H1 (cell line): ENCODE measurements at regions not wholly inside any gene's neighbourhood (a gene's known extent, or its start where the extent isn't known, plus 50 kb on each side); places are given as distances from the start of the nearest gene placed in this dataset.

ENCODE experiments used
- CTCF ChIA-PET: fragments of 300-600 bp; sonication (Branson Sonifier 250); formaldehyde crosslinking; loops from one replicate; lab custom pipeline; 2021; ENCODE audit not compliant: partially characterized antibody; lab: Charles Lee
- POLR2A ChIA-PET: fragments of 300-600 bp; sonication (Branson Sonifier 250); formaldehyde crosslinking; loops from one replicate; lab custom pipeline; 2021; ENCODE audit warnings: inconsistent platforms; ENCODE audit not compliant: partially characterized antibody; lab: Charles Lee
- DNase-seq, 2 experiments: peaks; one replicate each; pipeline versions ENCODE4 v3.0.0 to v3.0.0-alpha.2; 2010 to 2022; ENCODE audit warnings: low spot score in 2 of 2, low read depth in 1 of 2, mixed read lengths in 1 of 2
- FAIRE-seq: peaks from 2 replicates; lab custom pipeline; 2011; peaks lifted over from hg19 to GRCh38; lab: Jason Lieb, UNC
- H2AFZ ChIP-seq: 2 replicates; pipeline ENCODE4 v1.8.1; 2012; ENCODE audit warnings: low read length, inconsistent platforms
- H2AK5ac ChIP-seq: 2 replicates; pipeline ENCODE4 v1.6.1; 2013; ENCODE audit warnings: low read depth, low read length
- H2BK120ac ChIP-seq: replicated peaks from 2 replicates; pipeline ENCODE3; 2013; ENCODE audit warnings: low read depth, low read length, inconsistent platforms
- H2BK12ac ChIP-seq: 2 replicates; pipeline ENCODE4 v1.6.1; 2013; ENCODE audit warnings: low read depth, low read length
- H2BK15ac ChIP-seq: 2 replicates; pipeline ENCODE4 v1.6.1; 2013; ENCODE audit warnings: low read length
- H2BK20ac ChIP-seq: 2 replicates; pipeline ENCODE4 v1.6.1; 2013; ENCODE audit warnings: low read length
- H2BK5ac ChIP-seq: 2 replicates; pipeline ENCODE4 v1.6.1; 2013; ENCODE audit warnings: low read depth, low read length
- H3K14ac ChIP-seq: 2 replicates; pipeline ENCODE4 v1.6.1; 2013; ENCODE audit warnings: inconsistent platforms; ENCODE audit not compliant: insufficient read length
- H3K18ac ChIP-seq: 2 replicates; pipeline ENCODE4 v1.6.1; 2013; ENCODE audit warnings: low read length; ENCODE audit errors: extremely low read depth
- H3K23ac ChIP-seq: 2 replicates; pipeline ENCODE4 v1.6.1; 2013; ENCODE audit warnings: inconsistent platforms; ENCODE audit not compliant: insufficient read length
- H3K23me2 ChIP-seq: 2 replicates; pipeline ENCODE4 v1.6.1; 2013; ENCODE audit warnings: low read depth, low read length
- H3K27ac ChIP-seq: 2 replicates; pipeline ENCODE4 v1.6.1; 2011; ENCODE audit warnings: low read depth, low read length, inconsistent platforms
- H3K27me3 ChIP-seq, 4 experiments: replicated peaks in 1 of 4; 1 replicate in 1 of 4; 2 replicates in 3 of 4; pipeline versions ENCODE4 v1.6.1 to v1.8.1; 2011 to 2013; ENCODE audit warnings: low read length in 3 of 4, mild to moderate bottlenecking in 3 of 4, inconsistent platforms in 2 of 4, mixed read lengths in 2 of 4, moderate library complexity in 1 of 4; ENCODE audit not compliant: control insufficient read depth in 3 of 4, insufficient read depth in 3 of 4; ENCODE audit errors: extremely low read depth in 1 of 4
- H3K36me3 ChIP-seq, 4 experiments: 2 replicates each; pipeline versions ENCODE4 v1.6.1 to v1.8.1; 2011 to 2013; ENCODE audit warnings: mild to moderate bottlenecking in 4 of 4, low read length in 3 of 4, moderate library complexity in 2 of 4, control low read depth in 1 of 4, inconsistent platforms in 1 of 4; ENCODE audit not compliant: insufficient read depth in 4 of 4, control insufficient read depth in 2 of 4
- H3K4ac ChIP-seq: replicated peaks from 2 replicates; pipeline ENCODE3; 2013; ENCODE audit warnings: low read length, low read depth, mixed read lengths, inconsistent platforms; ENCODE audit not compliant: insufficient read length
- H3K4me1 ChIP-seq, 4 experiments: replicated peaks in 1 of 4; 1 replicate in 1 of 4; 2 replicates in 3 of 4; pipeline versions ENCODE4 v1.6.1 to v1.8.1; 2011 to 2013; ENCODE audit warnings: low read length in 3 of 4, inconsistent platforms in 2 of 4, mixed read lengths in 1 of 4; ENCODE audit not compliant: insufficient read depth in 4 of 4, control insufficient read depth in 3 of 4
- H3K4me2 ChIP-seq, 2 experiments: 2 replicates each; pipeline versions ENCODE4 v1.6.1 to v1.8.1; 2011 to 2013; ENCODE audit warnings: low read depth in 2 of 2, low read length in 2 of 2, control low read depth in 1 of 2, inconsistent platforms in 1 of 2, mild to moderate bottlenecking in 1 of 2; ENCODE audit not compliant: insufficient read depth in 1 of 2
- H3K4me3 ChIP-seq, 4 experiments: fragments of 200-600, 300-600 bp in 1 of 4; sonication (generic), shearing (Covaris generic), sonication (Bioruptor Twin) in 1 of 4; 2 replicates each; pipeline versions ENCODE4 v1.5.1 to v1.8.1; 2011 to 2016; ENCODE audit warnings: low read length in 4 of 4, low read depth in 3 of 4, control low read depth in 2 of 4, inconsistent platforms in 2 of 4, mild to moderate bottlenecking in 2 of 4, mixed read lengths in 1 of 4, moderate library complexity in 1 of 4; ENCODE audit not compliant: insufficient read depth in 2 of 4; ENCODE audit errors: extremely low read depth in 1 of 4
- H3K56ac ChIP-seq: replicated peaks from 2 replicates; pipeline ENCODE3; 2013; ENCODE audit warnings: low read depth, mild to moderate bottlenecking, mixed read lengths, low read length, inconsistent platforms; ENCODE audit not compliant: insufficient read length
- H3K79me1 ChIP-seq: 2 replicates; pipeline ENCODE4 v1.6.1; 2013; ENCODE audit warnings: low read depth, low read length, control low read depth
- H3K79me2 ChIP-seq, 2 experiments: 2 replicates each; pipeline versions ENCODE4 v1.6.1 to v1.8.1; 2012 to 2013; ENCODE audit warnings: low read length in 2 of 2, mild to moderate bottlenecking in 2 of 2, inconsistent platforms in 1 of 2; ENCODE audit not compliant: insufficient read depth in 2 of 2, control insufficient read depth in 1 of 2
- H3K9ac ChIP-seq, 4 experiments: replicated peaks in 1 of 4; 1 replicate in 1 of 4; 2 replicates in 3 of 4; pipeline versions ENCODE4 v1.6.1 to v1.8.1; 2011 to 2013; ENCODE audit warnings: low read depth in 3 of 4, low read length in 3 of 4, control low read depth in 2 of 4, mild to moderate bottlenecking in 2 of 4, moderate library complexity in 2 of 4, inconsistent platforms in 1 of 4; ENCODE audit errors: extremely low read depth in 1 of 4
- H3K9me3 ChIP-seq, 2 experiments: 2 replicates each; pipeline versions ENCODE4 v1.6.1 to v1.8.1; 2012 to 2013; ENCODE audit warnings: mild to moderate bottlenecking in 2 of 2, moderate library complexity in 2 of 2, control low read depth in 1 of 2, inconsistent platforms in 1 of 2, low read depth in 1 of 2, low read length in 1 of 2, mixed read lengths in 1 of 2; ENCODE audit not compliant: insufficient read depth in 2 of 2
- H4K20me1 ChIP-seq, 2 experiments: replicated peaks in 1 of 2; 2 replicates each; pipeline versions ENCODE3 to v1.8.1; 2011 to 2013; ENCODE audit warnings: inconsistent platforms in 2 of 2, low read length in 2 of 2, mild to moderate bottlenecking in 1 of 2; ENCODE audit not compliant: insufficient read depth in 2 of 2, control insufficient read depth in 1 of 2
- H4K5ac ChIP-seq: 2 replicates; pipeline ENCODE4 v1.6.1; 2013; ENCODE audit warnings: low read length, low read depth, mixed read lengths, inconsistent platforms; ENCODE audit not compliant: insufficient read length
- H4K8ac ChIP-seq: 2 replicates; pipeline ENCODE4 v1.8.0; 2013; ENCODE audit warnings: mild to moderate bottlenecking, moderate library complexity, low read length, inconsistent platforms; ENCODE audit not compliant: insufficient read depth; ENCODE audit errors: extremely low read depth
- H4K91ac ChIP-seq: replicated peaks from 2 replicates; pipeline ENCODE3; 2013; ENCODE audit warnings: low read length, mixed read lengths, inconsistent platforms; ENCODE audit not compliant: insufficient read length
- EZH2 ChIP-seq: fragments of 200-600 bp; sonication (generic); IDR thresholded peaks from 2 replicates; pipeline ENCODE4 v1.7.1; 2012; ENCODE audit warnings: low read depth, mild to moderate bottlenecking, moderate library complexity, low read length, inconsistent platforms; ENCODE audit not compliant: severe bottlenecking
- JUN ChIP-seq: IDR thresholded peaks from 2 replicates; pipeline ENCODE4 v1.6.1; 2011; ENCODE audit warnings: low read depth, mild to moderate bottlenecking, improper control_type of control experiment, low read length
- JUND ChIP-seq: IDR thresholded peaks from 2 replicates; pipeline ENCODE4 v1.6.1; 2011; ENCODE audit warnings: mild to moderate bottlenecking, improper control_type of control experiment, low read length
- KDM4A ChIP-seq: IDR thresholded peaks from one replicate; pipeline ENCODE4 v1.7.1; 2012; ENCODE audit warnings: low read depth, mild to moderate bottlenecking, moderate library complexity, low read length, inconsistent platforms; ENCODE audit not compliant: severe bottlenecking
- SAP30 ChIP-seq: fragments of 300-600 bp; sonication (generic); IDR thresholded peaks from 2 replicates; pipeline ENCODE4 v1.7.1; 2012; ENCODE audit warnings: low read length, moderate library complexity, mild to moderate bottlenecking, inconsistent platforms; ENCODE audit not compliant: insufficient read depth, insufficient replicate concordance
- WGBS, 2 experiments: shearing (Covaris generic) in 1 of 2; methylation state at CpG; one replicate each; pipeline versions ENCODE4 v1.1.6 to v1.1.7; 2013 to 2015; ENCODE audit warnings: low lambda C conversion rate in 2 of 2, mixed read lengths in 2 of 2, inconsistent platforms in 1 of 2, low coverage in 1 of 2, missing lambda C conversion rate in 1 of 2; ENCODE audit not compliant: insufficient replicate concordance in 2 of 2, insufficient coverage in 1 of 2, insufficient read length in 1 of 2; ENCODE audit errors: extremely low coverage in 1 of 2, missing lambda C conversion rate in 1 of 2; 5-methylcytosine and 5-hydroxymethylcytosine counted together

DNA sequence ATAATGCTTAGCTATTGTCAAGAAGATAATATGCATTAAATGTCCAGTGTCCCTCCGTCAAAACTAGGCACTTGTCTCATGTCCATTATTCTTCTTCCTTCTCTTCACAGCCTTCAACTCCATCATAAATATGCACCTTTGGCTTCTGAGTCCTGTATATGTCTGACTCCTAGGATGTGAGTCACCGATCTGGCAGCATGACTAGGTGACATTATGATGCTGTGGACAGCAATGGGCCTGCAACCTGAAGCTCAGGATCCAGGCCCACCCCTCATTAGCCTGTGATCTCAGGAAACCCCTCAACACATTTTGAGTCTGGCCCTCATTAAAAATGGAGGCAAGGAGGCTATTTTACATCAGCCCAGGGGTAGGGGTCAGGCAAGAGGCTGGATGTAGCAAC is 362.5 kb upstream of the ZMIZ1 start:
- H2BK5ac ChIP-seq = no peak overlapping the region
- no peak overlapping the region for H2BK20ac ChIP-seq
- FAIRE-seq = no peak
- no peak overlapping the region for H2BK15ac ChIP-seq
- no peak overlapping the region for H2BK120ac ChIP-seq
- no peaks in the 10 kb centered on the region; the same call in 1 of the 2 replicates for H3K79me1 ChIP-seq
- DNase-seq = no peak
- H3K56ac ChIP-seq = no peak overlapping the region
- no peak overlapping the region for H3K9ac ChIP-seq
- H3K18ac ChIP-seq = no peak overlapping the region
- no peaks in the 10 kb centered on the region for H3K4me1 ChIP-seq
- ChIA-PET POLR2A (no interaction called here), CTCF (no interaction called here)
- no peaks in the 10 kb centered on the region for H3K9me3 ChIP-seq
- H4K8ac ChIP-seq = no peak overlapping the region
- H3K23ac ChIP-seq = no peak overlapping the region
- H3K4me3 ChIP-seq = no peak overlapping the region
- no peak overlapping the region for H3K14ac ChIP-seq
- no peak overlapping the region for H2AFZ ChIP-seq
- no peak overlapping the region for H3K4ac ChIP-seq
- WGBS, 2 experiments = 93% methylated on average over 2 of the region's 2 CpGs; no CpG with 5 or more reads in 1 of the 2 experiments
- no peaks in the 10 kb centered on the region for H3K27me3 ChIP-seq
- H4K20me1 ChIP-seq = no peaks in the 10 kb centered on the region
- H4K91ac ChIP-seq = no peak overlapping the region
- H3K4me2 ChIP-seq = no peak overlapping the region
- H2AK5ac ChIP-seq = no peak overlapping the region
- H2BK12ac ChIP-seq = no peak overlapping the region
- no peaks in the 10 kb centered on the region for H3K23me2 ChIP-seq
- no peak overlapping the region for H4K5ac ChIP-seq
- TF ChIP-seq JUND (no peak), EZH2 (no peak), JUN (no peak), SAP30 (no peak), KDM4A (no peak)
- H3K27ac ChIP-seq = no peak overlapping the region
- no peaks in the 10 kb centered on the region for H3K36me3 ChIP-seq
- no peaks in the 10 kb centered on the region for H3K79me2 ChIP-seq
